ENCODE measurements at regions not wholly inside any gene's neighbourhood (a gene's known extent, or its start where the extent isn't known, plus 50 kb on each side); places are given as distances from the start of the nearest gene placed in this dataset.

GRCh38 chr13:44026194-44026593 lies 146.5 kb downstream of the LACC1 start:
- H3K4me3 ChIP-seq (ENCODE audit: low read depth, low read length) = no peak overlapping the region
- DNase-seq (ENCODE audit: low read depth, low spot score) = no peak
- no peak for TF ChIP-seq CTCF (IDR thresholded peaks at IDR 0.05; ENCODE audit: low read depth, low read length)
- in situ Hi-C loops (cut with HindIII; ENCODE audit: low sequenced_read_pairs) = no loop called here

GRCh38 chr13:44028734-44029133 lies 149.0 kb downstream of the LACC1 start:
- H3K4me3 ChIP-seq (ENCODE audit: low read depth, low read length) = no peak overlapping the region
- in situ Hi-C loops (cut with HindIII; ENCODE audit: low sequenced_read_pairs) = no loop called here
- TF ChIP-seq CTCF (IDR thresholded peaks at IDR 0.05; ENCODE audit: low read depth, low read length) = no peak
- DNase-seq (ENCODE audit: low read depth, low spot score) = no peak

- in situ Hi-C loops (cut with HindIII; ENCODE audit: low sequenced_read_pairs) = no loop called here
- no peak for DNase-seq (ENCODE audit: low read depth, low spot score)
Measured at GRCh38 chr13:44030615-44031014, 150.9 kb downstream of the LACC1 start.

GRCh38 chr13:44031555-44031954 lies 151.9 kb downstream of the LACC1 start:
- DNase-seq (ENCODE audit: low read depth, low spot score) = no peak
- H3K4me3 ChIP-seq (ENCODE audit: low read depth, low read length) = no peak overlapping the region
- in situ Hi-C loops (cut with HindIII; ENCODE audit: low sequenced_read_pairs) = no loop called here
- no peak for TF ChIP-seq CTCF (IDR thresholded peaks at IDR 0.05; ENCODE audit: low read depth, low read length)

More at GRCh38 chr13:44030615-44031014, 150.9 kb downstream of the LACC1 start:
- TF ChIP-seq CTCF (IDR thresholded peaks at IDR 0.05; ENCODE audit: low read depth, low read length) = no peak
- no peak overlapping the region for H3K4me3 ChIP-seq (ENCODE audit: low read depth, low read length)

- TF ChIP-seq CTCF (IDR thresholded peaks at IDR 0.05; ENCODE audit: low read depth, low read length) = no peak
- in situ Hi-C loops (cut with HindIII; ENCODE audit: low sequenced_read_pairs) = no loop called here
- DNase-seq (ENCODE audit: low read depth, low spot score) = no peak
- H3K4me3 ChIP-seq (ENCODE audit: low read depth, low read length) = no peak overlapping the region
Measured at GRCh38 chr13:44032802-44033201, 153.1 kb downstream of the LACC1 start.

GRCh38 chr13:44035400-44035799 lies 155.7 kb downstream of the LACC1 start:
- no peak overlapping the region for H3K4me3 ChIP-seq (ENCODE audit: low read depth, low read length)
- DNase-seq (ENCODE audit: low read depth, low spot score) = no peak
- no peak for TF ChIP-seq CTCF (IDR thresholded peaks at IDR 0.05; ENCODE audit: low read depth, low read length)
- in situ Hi-C loops (cut with HindIII; ENCODE audit: low sequenced_read_pairs) = no loop called here

All from astrocyte of the spinal cord (primary cell).